ENCODE measurements at regions not wholly inside any gene's neighbourhood (a gene's known extent, or its start where the extent isn't known, plus 50 kb on each side); places are given as distances from the start of the nearest gene placed in this dataset.

- TF ChIP-seq CTCF (tag by site-specific recombination; IDR thresholded peaks at IDR 0.05), result no peak
- TF ChIP-seq ZNF112 (tag by site-specific recombination; IDR thresholded peaks at IDR 0.05), result no peak
- TF ChIP-seq MZF1 (tag by site-specific recombination; IDR thresholded peaks at IDR 0.05; ENCODE audit: borderline replicate concordance), result no peak
These were observed 141.8 kb upstream of the NUDT4 start for GRCh38 chr12:93235881-93236280.

All from HEK293 (cell line).